ENCODE measurements at regions not wholly inside any gene's neighbourhood (a gene's known extent, or its start where the extent isn't known, plus 50 kb on each side); places are given as distances from the start of the nearest gene placed in this dataset.

GRCh38 chr6:4466769-4467480 lies 309.3 kb upstream of the CDYL start:
- TF ChIP-seq CTCF (IDR thresholded peaks at IDR 0.05): no peak
- no peak for DNase-seq (ENCODE audit: low spot score)
- ATAC-seq (ENCODE audit: low FRiP score): no peak

- ATAC-seq (ENCODE audit: low FRiP score): no peak
- no peak for DNase-seq (ENCODE audit: low spot score)
- no peak for TF ChIP-seq CTCF (IDR thresholded peaks at IDR 0.05)
Observed at GRCh38 chr6:4466261-4466660, 309.9 kb upstream of the CDYL start.

GRCh38 chr6:4464638-4465037 lies 311.6 kb upstream of the CDYL start:
- no peak for TF ChIP-seq CTCF (IDR thresholded peaks at IDR 0.05)
- DNase-seq (ENCODE audit: low spot score) (no peak), ATAC-seq (ENCODE audit: low FRiP score) (no peak)

DNA sequence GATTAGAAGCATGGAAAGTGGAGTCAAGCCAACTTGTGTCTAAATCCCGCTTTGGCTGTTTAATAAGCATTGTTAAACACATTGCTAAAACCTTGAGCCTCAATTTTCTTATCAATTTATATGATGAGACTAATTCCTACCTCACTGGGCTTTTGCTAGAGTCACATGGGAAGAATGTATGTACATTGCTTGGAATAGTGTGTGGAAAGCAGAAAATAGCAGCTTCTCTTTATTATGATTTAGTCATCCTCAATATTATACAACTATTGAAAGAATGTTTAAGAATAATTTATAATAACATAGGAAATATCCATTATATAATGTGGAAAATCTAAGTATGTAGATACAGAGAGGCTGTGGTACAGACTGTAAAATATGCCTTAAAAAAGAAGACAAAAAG lies 313.0 kb upstream of the CDYL start:
- no peak for ATAC-seq (ENCODE audit: low FRiP score)
- DNase-seq (ENCODE audit: low spot score): no peak
- TF ChIP-seq CTCF (IDR thresholded peaks at IDR 0.05): no peak

- ATAC-seq (ENCODE audit: low FRiP score) (peak; percentile 38), DNase-seq (ENCODE audit: low spot score) (no peak)
- TF ChIP-seq CTCF (IDR thresholded peaks at IDR 0.05): no peak
Observed at GRCh38 chr6:4460586-4461475, 315.4 kb upstream of the CDYL start.

- no peak for TF ChIP-seq CTCF (IDR thresholded peaks at IDR 0.05)
- ATAC-seq (ENCODE audit: low FRiP score) (no peak), DNase-seq (ENCODE audit: low spot score) (no peak)
Observed at GRCh38 chr6:4459996-4460395, 316.2 kb upstream of the CDYL start.
